Keratinocyte (primary cell): ENCODE measurements at regions not wholly inside any gene's neighbourhood (a gene's known extent, or its start where the extent isn't known, plus 50 kb on each side); places are given as distances from the start of the nearest gene placed in this dataset.

ENCODE experiments used
- DNase-seq: peaks from one replicate; pipeline ENCODE4 v3.0.0-alpha.2; 2011; ENCODE audit warnings: low read depth, missing footprints, low spot score
- FAIRE-seq: peaks from 2 replicates; lab custom pipeline; 2011; peaks lifted over from hg19 to GRCh38; lab: Jason Lieb, UNC
- H2AFZ ChIP-seq: 2 replicates; pipeline ENCODE4 v1.6.0; 2012; ENCODE audit warnings: low read length, control low read depth, inconsistent platforms; ENCODE audit not compliant: control insufficient read depth
- H3K27ac ChIP-seq: 2 replicates; pipeline ENCODE4 v1.5.1; 2011; ENCODE audit warnings: low read length; ENCODE audit not compliant: control insufficient read depth, insufficient read depth
- H3K27me3 ChIP-seq: 3 replicates; pipeline ENCODE4 v1.6.0; 2011; ENCODE audit warnings: low read length; ENCODE audit not compliant: control insufficient read depth, insufficient read depth; ENCODE audit errors: extremely low read depth
- H3K36me3 ChIP-seq, 2 experiments: 2 replicates in 1 of 2; 3 replicates in 1 of 2; pipeline ENCODE4 v1.5.1; 2011; ENCODE audit warnings: low read length in 2 of 2, mild to moderate bottlenecking in 1 of 2; ENCODE audit not compliant: control insufficient read depth in 2 of 2, insufficient read depth in 2 of 2; ENCODE audit errors: extremely low read depth in 1 of 2
- H3K4me1 ChIP-seq: 3 replicates; pipeline ENCODE4 v1.5.1; 2011; ENCODE audit warnings: low read length; ENCODE audit not compliant: control insufficient read depth, insufficient read depth; ENCODE audit errors: extremely low read depth
- H3K4me2 ChIP-seq: 3 replicates; pipeline ENCODE4 v1.6.0; 2011; ENCODE audit warnings: low read depth, low read length; ENCODE audit not compliant: control insufficient read depth, insufficient read depth; ENCODE audit errors: extremely low read depth
- H3K4me3 ChIP-seq, 3 experiments: fragments of 200-600 bp in 1 of 3; sonication (generic) in 1 of 3; 2 replicates in 2 of 3; 3 replicates in 1 of 3; pipeline ENCODE4 v1.5.1; 2011 to 2016; ENCODE audit warnings: low read length in 3 of 3, mild to moderate bottlenecking in 3 of 3, control low read depth in 2 of 3, inconsistent platforms in 1 of 3, low read depth in 1 of 3, mixed read lengths in 1 of 3, mixed run types in 1 of 3, moderate library complexity in 1 of 3; ENCODE audit not compliant: control insufficient read depth in 2 of 3, insufficient read depth in 2 of 3; ENCODE audit errors: extremely low read depth in 1 of 3
- H3K79me2 ChIP-seq: 2 replicates; pipeline ENCODE4 v1.6.0; 2012; ENCODE audit warnings: low read length; ENCODE audit not compliant: control insufficient read depth, insufficient read depth
- H3K9ac ChIP-seq: 3 replicates; pipeline ENCODE4 v1.6.0; 2011; ENCODE audit warnings: low read length; ENCODE audit not compliant: control insufficient read depth, insufficient read depth; ENCODE audit errors: extremely low read depth
- H3K9me1 ChIP-seq: 3 replicates; pipeline ENCODE4 v1.6.0; 2011; ENCODE audit warnings: low read length; ENCODE audit not compliant: control insufficient read depth, insufficient read depth; ENCODE audit errors: extremely low read depth
- H3K9me3 ChIP-seq: 2 replicates; pipeline ENCODE4 v1.5.1; 2012; ENCODE audit warnings: low read depth, low read length; ENCODE audit not compliant: control insufficient read depth
- H4K20me1 ChIP-seq: 3 replicates; pipeline ENCODE4 v1.6.0; 2011; ENCODE audit warnings: low read length; ENCODE audit not compliant: control insufficient read depth, insufficient read depth; ENCODE audit errors: extremely low read depth
- CTCF ChIP-seq, 3 experiments: IDR thresholded peaks in 1 of 3; conservative IDR thresholded peaks in 1 of 3; optimal IDR thresholded peaks in 1 of 3; 2 replicates in 2 of 3; 3 replicates in 1 of 3; pipeline versions ENCODE3 to v1.5.1; 2011; ENCODE audit warnings: low read length in 3 of 3, mild to moderate bottlenecking in 3 of 3, moderate library complexity in 2 of 3, control low read depth in 1 of 3, inconsistent platforms in 1 of 3; ENCODE audit not compliant: insufficient read depth in 2 of 3; ENCODE audit errors: extremely low read depth in 1 of 3
- EZH2 ChIP-seq: IDR thresholded peaks from one replicate; pipeline ENCODE4 v1.6.1; 2012; ENCODE audit warnings: inconsistent platforms, mild to moderate bottlenecking, low read length, moderate library complexity
- dilution Hi-C: fragments of 300-500 bp; cut with MboI; formaldehyde crosslinking; loops from one replicate; pipeline ENCODE4 v1.7.0; 2020; ENCODE audit warnings: low sequenced_read_pairs; ENCODE audit not compliant: extremely low pct_ligation_motif_present

GRCh38 chr5:51988634-51989033 lies 605.4 kb downstream of the ISL1 start:
- H4K20me1 ChIP-seq = no peaks in the 10 kb centered on the region
- H3K4me3 ChIP-seq = no peak overlapping the region
- H3K9ac ChIP-seq = no peak overlapping the region
- H3K9me3 ChIP-seq = no peaks in the 10 kb centered on the region
- no peaks in the 10 kb centered on the region for H3K36me3 ChIP-seq
- FAIRE-seq (no peak), DNase-seq (no peak)
- no peak overlapping the region for H3K27ac ChIP-seq
- TF ChIP-seq CTCF (optimal IDR thresholded peaks at IDR 0.05 in 1 of 3, IDR thresholded peaks at IDR 0.05 in 1 of 3, conservative IDR thresholded peaks at IDR 0.05 in 1 of 3; ENCODE audit: extremely low read depth in 1 of 3, insufficient read depth in 2 of 3, low read length in 3 of 3) (no peak), EZH2 (no peak)
- no peaks in the 10 kb centered on the region for H3K4me1 ChIP-seq
- H3K4me2 ChIP-seq = no peak overlapping the region
- H3K79me2 ChIP-seq = no peaks in the 10 kb centered on the region
- H3K9me1 ChIP-seq = no peaks in the 10 kb centered on the region
- no peak overlapping the region for H2AFZ ChIP-seq
- no peaks in the 10 kb centered on the region for H3K27me3 ChIP-seq
- dilution Hi-C loops = no loop called here

- H3K36me3 ChIP-seq = no peaks in the 10 kb centered on the region
- H4K20me1 ChIP-seq = no peaks in the 10 kb centered on the region
- FAIRE-seq (no peak), DNase-seq (no peak)
- no peaks in the 10 kb centered on the region for H3K9me1 ChIP-seq
- dilution Hi-C loops = no loop called here
- no peaks in the 10 kb centered on the region for H3K27me3 ChIP-seq
- no peak overlapping the region for H3K27ac ChIP-seq
- H3K79me2 ChIP-seq = no peaks in the 10 kb centered on the region
- TF ChIP-seq CTCF (optimal IDR thresholded peaks at IDR 0.05 in 1 of 3, IDR thresholded peaks at IDR 0.05 in 1 of 3, conservative IDR thresholded peaks at IDR 0.05 in 1 of 3; ENCODE audit: extremely low read depth in 1 of 3, insufficient read depth in 2 of 3, low read length in 3 of 3) (no peak), EZH2 (no peak)
- H3K4me3 ChIP-seq = no peak overlapping the region
- H3K4me1 ChIP-seq = no peaks in the 10 kb centered on the region
- H2AFZ ChIP-seq = no peak overlapping the region
- H3K9ac ChIP-seq = no peak overlapping the region
- H3K9me3 ChIP-seq = no peaks in the 10 kb centered on the region
- H3K4me2 ChIP-seq = no peak overlapping the region
These were observed 607.0 kb downstream of the ISL1 start for GRCh38 chr5:51990241-51990640.
